SU-DHL-6 (cell line): ENCODE measurements at regions not wholly inside any gene's neighbourhood (a gene's known extent, or its start where the extent isn't known, plus 50 kb on each side); places are given as distances from the start of the nearest gene placed in this dataset.
A peak's percentile ranks its signal among the peaks of the same experiment; 100 is the strongest.
"Not testable (repeated sequence)": the region's sequence is repeated elsewhere in the genome, so short reads cannot be mapped to it uniquely, and the experiment has no call there.

Source experiments
- H2AFZ ChIP-seq: fragments of 200-600 bp; sonication (generic); 2 replicates; pipeline ENCODE4 v1.6.1; 2014; ENCODE audit warnings: low read depth, mild to moderate bottlenecking, moderate library complexity, mixed read lengths, antibody characterized with exemption, low read length; ENCODE audit not compliant: severe bottlenecking
- H3F3A ChIP-seq: fragments of 200-600 bp; shearing (Covaris generic); 2 replicates; pipeline ENCODE4 v1.6.0; 2016; ENCODE audit warnings: antibody characterized with exemption, mild to moderate bottlenecking; ENCODE audit not compliant: insufficient read depth
- H3K27ac ChIP-seq: fragments of 200-600 bp; sonication (generic); 2 replicates; pipeline ENCODE4 v1.5.1; 2016; ENCODE audit warnings: low read depth, mild to moderate bottlenecking, low read length, moderate library complexity, mixed read lengths
- H3K27me3 ChIP-seq: fragments of 200-600 bp; sonication (generic), shearing (Covaris generic); 2 replicates; pipeline ENCODE4 v1.6.0; 2014; ENCODE audit warnings: mild to moderate bottlenecking, low read length
- H3K36me3 ChIP-seq: fragments of 200-600 bp; sonication (generic); 2 replicates; pipeline ENCODE4 v1.6.1; 2014; ENCODE audit warnings: mild to moderate bottlenecking, low read length, mixed read lengths
- H3K4me2 ChIP-seq: fragments of 300-600, 200-600 bp; shearing (Covaris generic), sonication (generic); 2 replicates; pipeline ENCODE4 v1.6.0; 2014; ENCODE audit warnings: low read length, low read depth, mild to moderate bottlenecking; ENCODE audit not compliant: poor library complexity, severe bottlenecking
- H3K4me3 ChIP-seq: fragments of 200-600 bp; sonication (generic); 2 replicates; pipeline ENCODE4 v1.5.1; 2014; ENCODE audit warnings: antibody characterized with exemption, low read length, mild to moderate bottlenecking, mixed read lengths; ENCODE audit not compliant: insufficient read depth, poor library complexity, severe bottlenecking
- H3K79me2 ChIP-seq: fragments of 200-600 bp; sonication (generic); 2 replicates; pipeline ENCODE4 v1.6.1; 2014; ENCODE audit warnings: mild to moderate bottlenecking, low read length, moderate library complexity; ENCODE audit not compliant: insufficient read depth
- H3K9ac ChIP-seq: fragments of 200-600 bp; sonication (generic); 2 replicates; pipeline ENCODE4 v1.7.0; 2014; ENCODE audit warnings: mild to moderate bottlenecking, low read length
- H3K9me2 ChIP-seq: fragments of 200-600 bp; sonication (generic); replicated peaks from 2 replicates; pipeline ENCODE4 v1.6.1; 2014; ENCODE audit warnings: low read length; ENCODE audit not compliant: insufficient read depth
- H3K9me3 ChIP-seq: fragments of 200-600 bp; sonication (generic); 2 replicates; pipeline ENCODE4 v1.6.1; 2014; ENCODE audit warnings: low read length, mixed read lengths; ENCODE audit not compliant: insufficient read depth
- H4K20me1 ChIP-seq: fragments of 200-600 bp; sonication (generic); 2 replicates; pipeline ENCODE4 v1.6.1; 2014; ENCODE audit warnings: low read depth, mild to moderate bottlenecking, antibody characterized with exemption, low read length, moderate library complexity, mixed read lengths
- EZH2phosphoT487 ChIP-seq: fragments of 200-600 bp; sonication (generic), shearing (Covaris generic); conservative IDR thresholded peaks from 2 replicates; pipeline ENCODE4 v1.6.1; 2018; ENCODE audit warnings: mild to moderate bottlenecking, antibody characterized with exemption, low read length, moderate library complexity, mixed read lengths
- TF ChIP-seq, protein P1 (sequence below): fragments of 200-600 bp; sonication (generic); IDR thresholded peaks from one replicate; pipeline ENCODE4 v1.5.1; 2017; ENCODE audit warnings: antibody characterized with exemption, mild to moderate bottlenecking, low read length, moderate library complexity; ENCODE audit not compliant: insufficient read depth, poor library complexity, severe bottlenecking

DNA sequence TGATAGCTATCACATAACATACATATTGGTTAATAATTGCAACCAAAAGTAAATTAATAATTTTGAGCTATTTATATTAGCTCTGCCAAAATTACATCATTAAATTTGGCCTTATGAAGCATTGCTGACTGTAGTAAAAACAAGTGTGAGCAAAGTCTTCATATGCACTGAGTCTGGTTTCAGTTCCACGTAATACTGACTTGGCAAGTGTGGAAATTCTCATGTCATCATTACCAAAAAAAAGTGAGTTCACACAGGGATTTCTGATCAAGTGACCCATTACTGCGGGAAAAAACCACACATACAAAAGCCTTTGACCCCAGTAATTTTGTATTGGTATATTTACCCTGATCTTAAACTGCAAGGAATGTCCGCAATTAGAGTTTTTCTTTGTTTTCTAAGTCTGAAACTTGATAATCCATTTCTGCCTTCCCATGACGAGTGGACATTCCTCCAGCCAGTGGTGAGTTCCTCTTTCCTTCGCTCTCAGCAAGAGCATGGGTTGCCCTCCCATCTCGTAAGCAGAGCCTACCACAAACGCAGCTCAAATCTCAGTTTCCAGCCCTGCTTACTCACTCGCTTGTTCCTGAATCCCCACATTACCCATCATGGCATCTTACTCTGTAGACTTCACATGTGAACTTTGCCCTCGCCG, 220.2 kb upstream of the DMRT1 start:
- Histone ChIP-seq H3K79me2 (peaks cover 96% of the 10 kb centered on the region), H3K27ac (no peak overlapping the region), H4K20me1 (no peaks in the 10 kb centered on the region), H3K4me2 (no peak overlapping the region), H2AFZ (no peak overlapping the region), H3K36me3 (peaks cover 9% of the 10 kb centered on the region; the same call in 1 of the 2 replicates), H3K4me3 (no peak overlapping the region), H3K9me3 (no peaks in the 10 kb centered on the region), H3F3A (peaks cover 42% of the 10 kb centered on the region), H3K27me3 (no peaks in the 10 kb centered on the region), H3K9ac (no peak overlapping the region), H3K9me2 (no peaks in the 10 kb centered on the region)
- no peak for TF ChIP-seq EZH2phosphoT487
- TF ChIP-seq, protein P1, sequence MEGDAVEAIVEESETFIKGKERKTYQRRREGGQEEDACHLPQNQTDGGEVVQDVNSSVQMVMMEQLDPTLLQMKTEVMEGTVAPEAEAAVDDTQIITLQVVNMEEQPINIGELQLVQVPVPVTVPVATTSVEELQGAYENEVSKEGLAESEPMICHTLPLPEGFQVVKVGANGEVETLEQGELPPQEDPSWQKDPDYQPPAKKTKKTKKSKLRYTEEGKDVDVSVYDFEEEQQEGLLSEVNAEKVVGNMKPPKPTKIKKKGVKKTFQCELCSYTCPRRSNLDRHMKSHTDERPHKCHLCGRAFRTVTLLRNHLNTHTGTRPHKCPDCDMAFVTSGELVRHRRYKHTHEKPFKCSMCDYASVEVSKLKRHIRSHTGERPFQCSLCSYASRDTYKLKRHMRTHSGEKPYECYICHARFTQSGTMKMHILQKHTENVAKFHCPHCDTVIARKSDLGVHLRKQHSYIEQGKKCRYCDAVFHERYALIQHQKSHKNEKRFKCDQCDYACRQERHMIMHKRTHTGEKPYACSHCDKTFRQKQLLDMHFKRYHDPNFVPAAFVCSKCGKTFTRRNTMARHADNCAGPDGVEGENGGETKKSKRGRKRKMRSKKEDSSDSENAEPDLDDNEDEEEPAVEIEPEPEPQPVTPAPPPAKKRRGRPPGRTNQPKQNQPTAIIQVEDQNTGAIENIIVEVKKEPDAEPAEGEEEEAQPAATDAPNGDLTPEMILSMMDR: no peak

DNA sequence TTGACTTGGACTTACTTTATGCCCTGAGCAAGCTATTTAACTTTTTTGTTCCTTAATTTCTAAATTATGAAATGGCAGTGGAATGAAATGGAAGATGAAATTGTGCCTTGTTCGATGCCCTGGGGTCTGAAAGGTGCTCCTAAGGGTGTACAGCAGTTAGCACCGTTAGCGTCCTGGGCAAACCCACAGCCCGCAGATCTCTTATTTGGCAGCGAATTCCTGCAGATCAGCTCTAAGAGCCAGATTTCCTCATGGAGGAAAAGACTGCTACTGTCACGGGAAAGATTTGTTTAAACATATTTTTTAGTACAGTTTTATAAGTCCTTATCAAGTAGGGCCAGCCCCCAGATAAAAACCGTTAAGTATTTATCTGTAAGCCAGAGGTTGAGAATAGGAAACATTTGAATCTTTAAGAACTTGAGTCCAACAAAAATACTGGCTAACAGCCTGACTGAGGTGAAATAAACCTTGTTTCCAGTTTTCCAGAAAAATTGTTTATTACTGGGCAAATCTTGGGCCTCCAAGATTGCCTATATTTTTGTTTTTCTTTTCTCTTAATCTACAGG, 216.5 kb upstream of the DMRT1 start:
- no peaks in the 10 kb centered on the region for H3K9me3 ChIP-seq
- no peaks in the 10 kb centered on the region for H4K20me1 ChIP-seq
- H3K79me2 ChIP-seq: peaks cover 91% of the 10 kb centered on the region
- peak overlapping the region; percentile 87 for H3K27ac ChIP-seq
- H3K27me3 ChIP-seq: no peaks in the 10 kb centered on the region
- peak overlapping the region; percentile 21 for H3K4me3 ChIP-seq
- TF ChIP-seq, protein P1: no peak
- no peak for TF ChIP-seq EZH2phosphoT487
- H3F3A ChIP-seq: peaks cover 54% of the 10 kb centered on the region
- H3K36me3 ChIP-seq: peaks cover 9% of the 10 kb centered on the region
- H3K9me2 ChIP-seq: no peaks in the 10 kb centered on the region
- peak overlapping the region; percentile 64 for H3K4me2 ChIP-seq
- no peak overlapping the region for H2AFZ ChIP-seq
- H3K9ac ChIP-seq: peak overlapping the region; percentile 50

DNA sequence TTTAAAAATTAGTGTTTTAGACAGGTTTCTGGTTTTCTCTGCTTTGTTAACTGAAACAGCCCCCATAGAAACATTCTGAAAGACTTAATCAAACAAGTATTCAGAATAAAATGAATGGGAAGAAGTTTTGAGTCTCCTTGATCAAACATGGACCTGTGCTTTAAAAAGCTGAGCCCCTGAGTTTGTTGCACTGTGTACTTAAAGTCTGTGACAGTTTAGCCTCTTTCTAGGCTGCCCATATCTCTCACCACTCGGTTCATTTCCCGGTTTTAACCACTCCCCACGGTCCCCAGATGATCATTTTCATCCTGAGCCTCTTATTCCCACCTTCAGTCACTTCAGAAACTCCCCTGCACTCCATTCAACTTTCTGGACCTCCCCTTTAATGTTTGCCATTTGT, 215.9 kb upstream of the DMRT1 start:
- Histone ChIP-seq H3K9ac (peak overlapping the region; percentile 50), H3K9me3 (no peaks in the 10 kb centered on the region), H3K27ac (peak overlapping the region; percentile 87), H4K20me1 (no peaks in the 10 kb centered on the region), H3F3A (peaks cover 54% of the 10 kb centered on the region), H3K27me3 (no peaks in the 10 kb centered on the region), H3K4me2 (peak overlapping the region; percentile 64), H3K36me3 (peaks cover 8% of the 10 kb centered on the region), H3K4me3 (peak overlapping the region; percentile 21), H3K79me2 (peaks cover 91% of the 10 kb centered on the region), H2AFZ (no peak overlapping the region), H3K9me2 (no peaks in the 10 kb centered on the region)
- no peak for TF ChIP-seq EZH2phosphoT487
- TF ChIP-seq, protein P1: no peak

DNA sequence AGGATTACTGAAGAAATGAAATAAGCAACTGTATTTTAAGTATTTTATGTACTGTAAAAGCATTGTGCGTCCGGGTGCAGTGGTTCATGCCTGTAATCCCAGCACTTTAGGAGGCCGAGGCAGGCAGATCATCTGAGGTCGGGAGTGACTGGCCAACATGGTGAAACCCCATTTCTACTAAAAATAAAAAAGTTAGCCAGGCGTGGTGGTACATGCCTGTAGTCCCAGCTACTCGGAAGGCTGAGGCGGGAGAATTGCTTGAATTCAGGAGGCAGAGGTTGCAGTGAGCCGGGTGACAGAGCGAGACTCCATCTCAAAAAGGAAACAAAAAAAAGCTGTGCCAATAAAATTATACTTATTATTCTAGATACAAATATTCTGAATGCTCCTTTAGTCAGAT, 215.4 kb upstream of the DMRT1 start:
- H3K9me2 ChIP-seq, H3K9me3 ChIP-seq, H3K36me3 ChIP-seq, H2AFZ ChIP-seq, H4K20me1 ChIP-seq, H3K27me3 ChIP-seq: not testable (repeated sequence)
- Histone ChIP-seq H3K4me3 (peak overlapping the region; percentile 21), H3F3A (peaks cover 50% of the 10 kb centered on the region), H3K4me2 (peak overlapping the region; percentile 64), H3K9ac (peak overlapping the region; percentile 50), H3K79me2 (peaks cover 91% of the 10 kb centered on the region), H3K27ac (peak overlapping the region; percentile 87)
